ENCODE measurements at regions not wholly inside any gene's neighbourhood (a gene's known extent, or its start where the extent isn't known, plus 50 kb on each side); places are given as distances from the start of the nearest gene placed in this dataset.
"Not testable (repeated sequence)": the region's sequence is repeated elsewhere in the genome, so short reads cannot be mapped to it uniquely, and the experiment has no call there.

- DNase-seq (ENCODE audit: low read depth): not testable (repeated sequence)
Measured at GRCh38 chr1:166695834-166696233, 143.4 kb upstream of the POGK start.

- DNase-seq (ENCODE audit: low read depth): no peak
Measured at GRCh38 chr1:166698771-166699170, 140.5 kb upstream of the POGK start.

GRCh38 chr1:166699613-166700012, 139.7 kb upstream of the POGK start:
- DNase-seq (ENCODE audit: low read depth): no peak

- no peak for DNase-seq (ENCODE audit: low read depth)
Measured at GRCh38 chr1:166700696-166701095, 138.6 kb upstream of the POGK start.

GRCh38 chr1:166701603-166702100, 137.6 kb upstream of the POGK start:
- DNase-seq (ENCODE audit: low read depth): no peak

GRCh38 chr1:166703141-166703540, 136.1 kb upstream of the POGK start:
- no peak for DNase-seq (ENCODE audit: low read depth)

- DNase-seq (ENCODE audit: low read depth): no peak
Measured at GRCh38 chr1:166703726-166704462, 135.4 kb upstream of the POGK start.

DNA sequence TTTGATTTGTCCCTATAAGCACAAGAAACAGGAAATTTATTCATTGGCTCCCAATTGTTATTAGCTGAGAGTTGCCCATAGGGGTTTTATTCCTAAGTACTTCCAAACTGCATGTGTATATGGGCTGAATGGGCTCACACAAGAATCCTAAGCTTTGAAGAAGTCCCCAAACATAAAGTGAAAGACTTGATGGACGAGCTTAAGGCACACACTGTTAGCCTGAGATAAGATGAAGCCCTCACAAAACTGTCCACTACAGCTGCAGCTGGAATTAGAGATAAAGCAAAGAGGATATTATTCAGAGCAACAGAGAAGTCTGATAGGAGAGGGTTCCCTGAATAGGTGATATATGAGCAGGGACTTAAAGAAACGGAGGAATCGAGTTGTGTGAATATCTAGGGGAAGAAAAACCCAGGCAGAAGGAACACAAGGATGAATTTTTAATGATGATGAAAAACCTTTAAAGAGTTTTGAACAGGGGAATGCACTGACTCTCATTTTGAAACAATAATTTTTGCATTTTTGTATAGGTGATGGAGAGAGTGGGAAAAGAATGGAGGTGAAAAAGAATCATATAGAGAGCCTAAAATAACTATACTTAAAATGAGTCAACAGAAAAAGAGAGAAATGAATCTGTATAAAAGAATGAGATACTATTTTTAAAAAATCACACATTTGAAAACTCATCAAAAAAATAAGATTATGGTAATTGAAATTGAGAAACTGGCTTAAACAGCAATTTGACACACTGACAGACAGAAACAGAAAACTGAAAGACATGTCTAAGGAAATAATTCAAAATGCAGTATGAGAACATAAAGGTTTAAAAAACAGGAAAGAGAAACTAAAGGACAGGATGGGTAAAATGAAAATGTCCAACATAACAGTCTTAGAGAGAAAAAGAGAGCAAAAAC, 133.6 kb upstream of the POGK start:
- no peak for DNase-seq (ENCODE audit: low read depth)

- no peak for DNase-seq (ENCODE audit: low read depth)
Measured at GRCh38 chr1:166716620-166717019, 122.7 kb upstream of the POGK start.

DNA sequence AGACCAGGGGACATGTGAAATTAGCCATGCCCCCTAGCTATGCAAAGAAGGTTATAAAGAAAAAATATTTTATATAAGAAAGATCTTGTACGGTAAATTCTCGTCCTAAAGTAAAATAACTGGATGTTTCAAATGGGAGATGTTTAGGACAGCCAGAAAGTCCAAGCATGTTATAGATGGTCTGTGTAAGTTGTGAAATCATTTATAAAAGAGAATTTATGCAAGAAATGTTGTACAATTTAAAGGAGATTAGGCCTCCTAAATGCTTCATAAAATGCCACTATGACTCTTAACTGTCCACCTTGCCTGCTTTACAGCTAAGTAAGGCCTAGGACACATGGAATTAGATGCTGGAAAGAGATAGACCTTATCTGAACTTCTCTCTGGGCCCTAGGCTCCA, 118.1 kb upstream of the POGK start:
- no peak for DNase-seq (ENCODE audit: low read depth)

DNA sequence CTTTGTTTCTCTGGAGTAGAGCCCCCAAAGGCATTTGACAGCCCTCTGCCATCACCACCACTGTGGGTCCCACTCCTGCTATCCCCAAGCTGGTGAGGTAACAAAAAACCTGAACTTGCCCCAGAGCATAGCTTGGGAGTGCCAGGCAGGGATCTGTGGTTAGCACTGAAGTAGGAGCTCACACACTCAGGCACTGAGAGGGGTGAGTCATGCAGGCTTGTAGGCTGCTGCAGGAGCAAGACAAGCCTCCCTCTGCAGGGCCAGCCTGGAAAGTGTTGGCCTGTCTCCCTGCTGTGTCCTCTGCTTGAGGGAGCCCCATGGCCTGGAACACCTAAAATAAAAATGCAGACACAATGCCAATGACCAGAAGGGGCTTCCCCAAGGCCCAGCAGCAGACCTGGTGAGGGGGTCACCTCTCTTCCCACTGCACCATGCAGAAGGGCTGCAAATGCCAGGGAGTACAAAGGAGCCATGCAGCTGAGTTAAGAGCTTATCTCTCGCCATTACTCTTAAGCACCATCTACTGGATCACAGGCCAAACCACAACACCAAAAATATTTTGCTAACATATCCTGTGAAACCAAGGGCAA, 108.9 kb upstream of the POGK start:
- DNase-seq (ENCODE audit: low read depth): peak; percentile 1

DNA sequence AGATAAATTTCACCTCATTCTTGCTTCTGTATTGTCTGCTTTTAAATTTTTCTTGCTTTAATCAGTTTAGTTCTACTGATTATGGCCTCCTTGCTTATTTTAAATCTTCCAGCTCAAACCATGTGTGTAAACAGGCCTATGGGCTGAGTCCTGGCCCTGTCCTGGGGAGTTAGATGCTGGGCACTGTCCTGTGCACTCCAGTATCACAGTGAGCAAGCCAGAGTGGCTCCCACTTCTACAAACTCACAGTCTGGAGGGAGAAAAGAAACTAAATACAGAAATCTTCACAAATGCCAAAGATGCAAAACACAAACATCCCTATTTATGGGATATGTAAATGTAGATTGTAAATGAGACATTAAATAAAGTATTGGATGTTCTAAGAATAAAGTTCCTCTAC, 101.1 kb upstream of the POGK start:
- no peak for DNase-seq (ENCODE audit: low read depth)

DNA sequence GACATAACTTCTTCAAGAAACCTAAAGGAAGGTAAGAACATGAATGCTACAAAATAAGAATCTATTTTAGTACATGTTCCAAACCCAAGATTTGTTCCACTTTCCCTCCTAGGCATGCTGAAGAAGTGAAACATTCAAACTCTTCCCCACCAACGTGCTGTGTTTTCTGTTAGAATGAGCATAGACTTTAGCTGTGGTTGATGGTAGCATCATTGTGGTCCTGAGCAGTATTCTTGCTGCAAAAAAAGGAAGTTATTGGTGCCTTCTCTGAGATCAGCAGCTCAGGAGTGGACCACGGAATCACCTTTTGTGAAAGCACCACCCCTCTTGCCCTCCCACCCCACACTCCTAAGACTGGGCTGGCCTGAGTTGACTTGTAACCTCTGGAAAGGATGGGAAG, 100.4 kb upstream of the POGK start:
- DNase-seq (ENCODE audit: low read depth): no peak

- DNase-seq (ENCODE audit: low read depth): no peak
Measured at GRCh38 chr1:166740668-166741276, 98.5 kb upstream of the POGK start.

GRCh38 chr1:166763318-166763717, 76.0 kb upstream of the POGK start:
- DNase-seq (ENCODE audit: low read depth): no peak

DNA sequence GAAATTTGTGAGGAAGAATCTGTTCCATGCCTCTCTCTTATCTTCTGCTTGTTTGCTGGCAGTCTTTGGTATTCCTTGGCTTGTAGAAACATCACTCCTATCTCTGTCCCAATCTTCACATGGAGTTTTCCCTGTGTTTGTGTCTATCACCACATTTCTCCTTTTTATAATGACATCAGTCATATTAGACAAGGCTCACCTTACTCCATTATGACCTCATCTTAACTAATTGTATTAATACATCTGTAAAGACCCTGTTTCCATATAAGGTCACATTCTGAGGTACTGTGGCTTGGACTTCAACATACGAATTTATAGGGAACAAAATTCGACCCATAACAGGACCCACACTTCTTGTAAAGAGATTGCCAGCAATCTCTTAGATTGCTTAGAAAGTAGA, 72.3 kb upstream of the POGK start:
- no peak for DNase-seq (ENCODE audit: low read depth)

GRCh38 chr1:166784646-166785045, 54.6 kb upstream of the POGK start:
- not testable (repeated sequence) for DNase-seq (ENCODE audit: low read depth)

DNA sequence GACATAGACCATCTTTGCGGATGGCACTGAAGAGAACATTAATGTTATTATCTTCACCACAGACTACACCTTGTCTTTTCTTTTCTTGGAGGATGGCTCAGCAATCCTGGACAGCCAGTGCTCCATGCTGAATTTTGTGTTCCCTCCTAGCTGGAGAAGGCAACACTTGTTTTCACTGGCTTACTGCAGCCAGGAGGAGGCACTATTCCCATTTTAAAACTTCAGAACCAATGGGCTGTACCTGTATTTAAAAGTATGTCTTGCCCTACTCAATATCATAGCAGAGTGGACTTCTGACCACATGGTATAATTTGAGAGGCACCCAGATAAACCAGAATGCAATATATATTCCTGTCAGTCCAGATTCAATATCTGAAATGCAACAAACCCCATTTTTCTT, 53.3 kb upstream of the POGK start:
- no peak for DNase-seq (ENCODE audit: low read depth)

DNA sequence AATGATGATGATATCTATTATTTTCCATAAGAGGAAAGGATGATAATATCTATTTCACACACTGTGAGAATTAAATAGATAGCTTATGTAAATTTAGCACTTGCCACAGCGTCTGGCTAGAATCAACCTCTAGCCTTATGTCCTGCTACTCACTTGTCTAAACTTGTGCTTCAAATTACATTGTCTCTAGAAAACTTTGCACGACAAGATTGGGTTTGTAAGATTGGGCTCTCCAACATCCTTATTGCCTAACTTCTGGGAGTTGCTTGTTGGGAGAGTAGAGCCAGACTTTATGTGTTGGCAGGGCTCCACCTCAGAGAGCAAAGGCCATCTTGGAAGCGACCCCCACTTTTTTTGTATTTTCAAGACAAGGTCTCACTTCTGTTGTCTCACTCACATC, 50.0 kb upstream of the POGK start:
- DNase-seq (ENCODE audit: low read depth): no peak
